Lower leg skin (tissue), 3 donors: ENCODE measurements at regions not wholly inside any gene's neighbourhood (a gene's known extent, or its start where the extent isn't known, plus 50 kb on each side); places are given as distances from the start of the nearest gene placed in this dataset.

Source experiments
- CTCF ChIP-seq, 3 donors: fragments of 450-650 bp; IDR thresholded peaks; one replicate each; pipeline ENCODE4 v1.5.1; 2016; ENCODE audit warnings: antibody characterized with exemption in 3 of 3, mild to moderate bottlenecking in 3 of 3, moderate library complexity in 2 of 3
- POLR2A ChIP-seq, 2 donors: fragments of 450-650 bp; IDR thresholded peaks; one replicate each; pipeline ENCODE4 v1.6.1; 2016 to 2017; ENCODE audit warnings: antibody characterized with exemption in 2 of 2, mild to moderate bottlenecking in 1 of 2, moderate library complexity in 1 of 2

- no peak for TF ChIP-seq POLR2A (IDR thresholded peaks at IDR 0.05)
- no peak for TF ChIP-seq CTCF (IDR thresholded peaks at IDR 0.05)
Observed at GRCh38 chr15:95880630-95881029, 449.9 kb upstream of the NR2F2 start.
